ENCODE measurements at regions not wholly inside any gene's neighbourhood (a gene's known extent, or its start where the extent isn't known, plus 50 kb on each side); places are given as distances from the start of the nearest gene placed in this dataset.

DNA sequence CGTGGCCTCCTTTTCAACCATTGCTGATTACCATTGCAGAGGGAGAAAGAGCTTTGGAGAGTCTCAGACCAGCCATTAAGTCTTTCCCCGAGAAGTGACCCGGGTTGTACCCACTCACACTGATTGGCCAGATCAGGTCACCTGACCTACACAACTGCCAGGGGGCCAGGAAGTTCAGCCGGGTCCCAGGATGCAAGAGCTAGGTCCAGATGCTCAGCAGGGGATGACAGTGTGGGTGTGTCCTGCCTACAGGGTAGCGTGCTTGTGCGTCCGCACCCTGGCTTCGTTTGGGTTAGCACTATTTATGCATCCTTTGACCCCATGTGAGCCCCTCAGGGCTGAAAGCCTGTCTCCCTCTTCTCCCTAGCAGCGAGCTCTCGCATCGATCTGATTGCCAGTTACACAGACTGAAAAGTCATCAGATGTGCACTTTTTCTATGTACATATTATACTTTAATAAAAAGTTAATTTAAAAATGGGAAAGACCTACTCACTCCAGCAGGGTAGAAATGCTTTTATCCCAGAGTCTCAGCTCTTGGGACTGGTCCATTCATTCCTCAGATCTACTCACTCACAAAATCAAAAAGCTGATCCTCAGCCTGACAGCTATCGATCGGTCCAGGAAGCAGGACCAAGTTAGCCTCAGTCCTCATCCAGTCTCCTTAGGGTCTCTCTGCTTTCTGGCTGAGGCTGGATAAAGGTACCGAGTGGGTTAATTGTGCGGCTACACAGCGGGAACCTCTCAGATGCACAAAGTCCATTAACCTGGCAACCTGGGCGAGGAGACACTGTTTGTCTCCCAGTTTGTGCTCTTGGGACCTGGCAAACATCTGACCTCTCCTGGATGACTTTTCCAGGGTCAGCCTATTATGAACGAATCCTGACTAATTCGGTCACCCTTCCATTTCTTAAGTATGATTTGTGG is 68.0 kb downstream of the SERPINA3 start (continued):
- TF ChIP-seq GLI4 (CRISPR knock-in tag; IDR thresholded peaks at IDR 0.05; ENCODE audit: borderline replicate concordance) = no peak
- TF ChIP-seq, protein P1, sequence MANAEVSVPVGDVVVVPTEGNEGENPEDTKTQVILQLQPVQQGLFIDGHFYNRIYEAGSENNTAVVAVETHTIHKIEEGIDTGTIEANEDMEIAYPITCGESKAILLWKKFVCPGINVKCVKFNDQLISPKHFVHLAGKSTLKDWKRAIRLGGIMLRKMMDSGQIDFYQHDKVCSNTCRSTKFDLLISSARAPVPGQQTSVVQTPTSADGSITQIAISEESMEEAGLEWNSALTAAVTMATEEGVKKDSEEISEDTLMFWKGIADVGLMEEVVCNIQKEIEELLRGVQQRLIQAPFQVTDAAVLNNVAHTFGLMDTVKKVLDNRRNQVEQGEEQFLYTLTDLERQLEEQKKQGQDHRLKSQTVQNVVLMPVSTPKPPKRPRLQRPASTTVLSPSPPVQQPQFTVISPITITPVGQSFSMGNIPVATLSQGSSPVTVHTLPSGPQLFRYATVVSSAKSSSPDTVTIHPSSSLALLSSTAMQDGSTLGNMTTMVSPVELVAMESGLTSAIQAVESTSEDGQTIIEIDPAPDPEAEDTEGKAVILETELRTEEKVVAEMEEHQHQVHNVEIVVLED (CRISPR knock-in tag; IDR thresholded peaks at IDR 0.05; ENCODE audit: borderline replicate concordance) = no peak
- no peak for TF ChIP-seq ZNF451 (CRISPR knock-in tag; IDR thresholded peaks at IDR 0.05)
- no peak for TF ChIP-seq ZNF552 (CRISPR knock-in tag; IDR thresholded peaks at IDR 0.05; ENCODE audit: borderline replicate concordance)
- TF ChIP-seq, protein P2, sequence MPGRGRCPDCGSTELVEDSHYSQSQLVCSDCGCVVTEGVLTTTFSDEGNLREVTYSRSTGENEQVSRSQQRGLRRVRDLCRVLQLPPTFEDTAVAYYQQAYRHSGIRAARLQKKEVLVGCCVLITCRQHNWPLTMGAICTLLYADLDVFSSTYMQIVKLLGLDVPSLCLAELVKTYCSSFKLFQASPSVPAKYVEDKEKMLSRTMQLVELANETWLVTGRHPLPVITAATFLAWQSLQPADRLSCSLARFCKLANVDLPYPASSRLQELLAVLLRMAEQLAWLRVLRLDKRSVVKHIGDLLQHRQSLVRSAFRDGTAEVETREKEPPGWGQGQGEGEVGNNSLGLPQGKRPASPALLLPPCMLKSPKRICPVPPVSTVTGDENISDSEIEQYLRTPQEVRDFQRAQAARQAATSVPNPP (CRISPR knock-in tag; IDR thresholded peaks at IDR 0.05) = no peak
- TF ChIP-seq NFIB (CRISPR knock-in tag; IDR thresholded peaks at IDR 0.05; ENCODE audit: borderline replicate concordance) = no peak
- no peak for TF ChIP-seq ZNF207 (IDR thresholded peaks at IDR 0.05; ENCODE audit: borderline replicate concordance)
- TF ChIP-seq, protein P3, sequence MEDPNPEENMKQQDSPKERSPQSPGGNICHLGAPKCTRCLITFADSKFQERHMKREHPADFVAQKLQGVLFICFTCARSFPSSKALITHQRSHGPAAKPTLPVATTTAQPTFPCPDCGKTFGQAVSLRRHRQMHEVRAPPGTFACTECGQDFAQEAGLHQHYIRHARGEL (CRISPR knock-in tag; IDR thresholded peaks at IDR 0.05) = no peak
- TF ChIP-seq ZNF841 (CRISPR knock-in tag; IDR thresholded peaks at IDR 0.05; ENCODE audit: borderline replicate concordance) = no peak
- TF ChIP-seq MIER3 (CRISPR knock-in tag; IDR thresholded peaks at IDR 0.05; ENCODE audit: borderline replicate concordance) = 0 out of 2 replicates have a peak, but pooled peaks have one; percentile 39
- TF ChIP-seq, protein P4, sequence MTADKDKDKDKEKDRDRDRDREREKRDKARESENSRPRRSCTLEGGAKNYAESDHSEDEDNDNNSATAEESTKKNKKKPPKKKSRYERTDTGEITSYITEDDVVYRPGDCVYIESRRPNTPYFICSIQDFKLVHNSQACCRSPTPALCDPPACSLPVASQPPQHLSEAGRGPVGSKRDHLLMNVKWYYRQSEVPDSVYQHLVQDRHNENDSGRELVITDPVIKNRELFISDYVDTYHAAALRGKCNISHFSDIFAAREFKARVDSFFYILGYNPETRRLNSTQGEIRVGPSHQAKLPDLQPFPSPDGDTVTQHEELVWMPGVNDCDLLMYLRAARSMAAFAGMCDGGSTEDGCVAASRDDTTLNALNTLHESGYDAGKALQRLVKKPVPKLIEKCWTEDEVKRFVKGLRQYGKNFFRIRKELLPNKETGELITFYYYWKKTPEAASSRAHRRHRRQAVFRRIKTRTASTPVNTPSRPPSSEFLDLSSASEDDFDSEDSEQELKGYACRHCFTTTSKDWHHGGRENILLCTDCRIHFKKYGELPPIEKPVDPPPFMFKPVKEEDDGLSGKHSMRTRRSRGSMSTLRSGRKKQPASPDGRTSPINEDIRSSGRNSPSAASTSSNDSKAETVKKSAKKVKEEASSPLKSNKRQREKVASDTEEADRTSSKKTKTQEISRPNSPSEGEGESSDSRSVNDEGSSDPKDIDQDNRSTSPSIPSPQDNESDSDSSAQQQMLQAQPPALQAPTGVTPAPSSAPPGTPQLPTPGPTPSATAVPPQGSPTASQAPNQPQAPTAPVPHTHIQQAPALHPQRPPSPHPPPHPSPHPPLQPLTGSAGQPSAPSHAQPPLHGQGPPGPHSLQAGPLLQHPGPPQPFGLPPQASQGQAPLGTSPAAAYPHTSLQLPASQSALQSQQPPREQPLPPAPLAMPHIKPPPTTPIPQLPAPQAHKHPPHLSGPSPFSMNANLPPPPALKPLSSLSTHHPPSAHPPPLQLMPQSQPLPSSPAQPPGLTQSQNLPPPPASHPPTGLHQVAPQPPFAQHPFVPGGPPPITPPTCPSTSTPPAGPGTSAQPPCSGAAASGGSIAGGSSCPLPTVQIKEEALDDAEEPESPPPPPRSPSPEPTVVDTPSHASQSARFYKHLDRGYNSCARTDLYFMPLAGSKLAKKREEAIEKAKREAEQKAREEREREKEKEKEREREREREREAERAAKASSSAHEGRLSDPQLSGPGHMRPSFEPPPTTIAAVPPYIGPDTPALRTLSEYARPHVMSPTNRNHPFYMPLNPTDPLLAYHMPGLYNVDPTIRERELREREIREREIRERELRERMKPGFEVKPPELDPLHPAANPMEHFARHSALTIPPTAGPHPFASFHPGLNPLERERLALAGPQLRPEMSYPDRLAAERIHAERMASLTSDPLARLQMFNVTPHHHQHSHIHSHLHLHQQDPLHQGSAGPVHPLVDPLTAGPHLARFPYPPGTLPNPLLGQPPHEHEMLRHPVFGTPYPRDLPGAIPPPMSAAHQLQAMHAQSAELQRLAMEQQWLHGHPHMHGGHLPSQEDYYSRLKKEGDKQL (CRISPR knock-in tag; IDR thresholded peaks at IDR 0.05; ENCODE audit: low read depth) = 0 out of 2 replicates have a peak, but pooled peaks have one; percentile 47
- TF ChIP-seq ZNF263 (CRISPR knock-in tag; IDR thresholded peaks at IDR 0.05) = no peak
- no peak for TF ChIP-seq ZNF260 (CRISPR knock-in tag; IDR thresholded peaks at IDR 0.05; ENCODE audit: borderline replicate concordance, low read depth)
- TF ChIP-seq ZNF510 (CRISPR knock-in tag; IDR thresholded peaks at IDR 0.05; ENCODE audit: low read depth) = no peak
- no peak for TF ChIP-seq MYC (CRISPR knock-in tag; IDR thresholded peaks at IDR 0.05; ENCODE audit: borderline replicate concordance)
- no peak for TF ChIP-seq AHR (CRISPR knock-in tag; IDR thresholded peaks at IDR 0.05)
- TF ChIP-seq REXO4 (CRISPR knock-in tag; IDR thresholded peaks at IDR 0.05; ENCODE audit: borderline replicate concordance) = no peak
- TF ChIP-seq FOXK1 (CRISPR knock-in tag; IDR thresholded peaks at IDR 0.05; ENCODE audit: borderline replicate concordance, low read depth) = no peak
- TF ChIP-seq, protein P5, sequence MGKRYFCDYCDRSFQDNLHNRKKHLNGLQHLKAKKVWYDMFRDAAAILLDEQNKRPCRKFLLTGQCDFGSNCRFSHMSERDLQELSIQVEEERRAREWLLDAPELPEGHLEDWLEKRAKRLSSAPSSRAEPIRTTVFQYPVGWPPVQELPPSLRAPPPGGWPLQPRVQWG (CRISPR knock-in tag; IDR thresholded peaks at IDR 0.05; ENCODE audit: borderline replicate concordance, low read depth) = no peak
- no peak for TF ChIP-seq ZNF530 (CRISPR knock-in tag; IDR thresholded peaks at IDR 0.05; ENCODE audit: low read depth)

Data from HepG2 (cell line).